CD14-positive monocyte (primary cell): ENCODE measurements at regions not wholly inside any gene's neighbourhood (a gene's known extent, or its start where the extent isn't known, plus 50 kb on each side); places are given as distances from the start of the nearest gene placed in this dataset.

Experiments
- DNase-seq, 3 donors: peaks; one replicate each; pipeline ENCODE4 v3.0.0-alpha.2; 2011 to 2022
- H2AFZ ChIP-seq: 2 replicates; pipeline ENCODE4 v1.6.0; 2012; ENCODE audit warnings: mild to moderate bottlenecking, low read depth, low read length, inconsistent platforms; ENCODE audit not compliant: insufficient read depth, poor library complexity, severe bottlenecking
- H3K27ac ChIP-seq, 2 donors: 1 replicate in 1 of 2; 2 replicates in 1 of 2; pipeline ENCODE4 v1.5.1; 2012 to 2013; ENCODE audit warnings: low read length in 2 of 2, control low read depth in 1 of 2, inconsistent platforms in 1 of 2, low read depth in 1 of 2, mild to moderate bottlenecking in 1 of 2
- H3K27me3 ChIP-seq, 2 donors: one replicate each; pipeline versions ENCODE4 v1.6.0 to v1.6.1; 2011 to 2013; ENCODE audit warnings: low read length in 2 of 2; ENCODE audit not compliant: control insufficient read depth in 2 of 2, insufficient read depth in 2 of 2
- H3K36me3 ChIP-seq, 2 donors: replicated peaks in 1 of 2; 1 replicate in 1 of 2; 2 replicates in 1 of 2; pipeline versions ENCODE4 v1.5.1 to v1.6.1; 2012 to 2013; ENCODE audit warnings: low read length in 2 of 2, control low read depth in 1 of 2, inconsistent platforms in 1 of 2, mild to moderate bottlenecking in 1 of 2; ENCODE audit not compliant: insufficient read depth in 2 of 2, control insufficient read depth in 1 of 2
- H3K4me1 ChIP-seq, 2 donors: 1 replicate in 1 of 2; 2 replicates in 1 of 2; pipeline versions ENCODE4 v1.5.1 to v1.6.1; 2012 to 2013; ENCODE audit warnings: low read length in 2 of 2, control low read depth in 1 of 2, inconsistent platforms in 1 of 2, mild to moderate bottlenecking in 1 of 2, moderate library complexity in 1 of 2; ENCODE audit not compliant: insufficient read depth in 2 of 2, control insufficient read depth in 1 of 2
- H3K4me2 ChIP-seq: replicated peaks from 2 replicates; pipeline ENCODE3; 2012; ENCODE audit warnings: low read length, moderate library complexity, mild to moderate bottlenecking; ENCODE audit not compliant: poor library complexity, severe bottlenecking; ENCODE audit errors: extremely low read depth
- H3K4me3 ChIP-seq, 3 experiments: fragments of 200-600 bp in 1 of 3; sonication (generic) in 1 of 3; replicated peaks in 1 of 3; 1 replicate in 2 of 3; 2 replicates in 1 of 3; pipeline ENCODE4 v1.5.1; 2011 to 2013; ENCODE audit warnings: low read length in 3 of 3, mild to moderate bottlenecking in 3 of 3, control low read depth in 2 of 3, low read depth in 2 of 3, inconsistent platforms in 1 of 3, moderate library complexity in 1 of 3
- H3K79me2 ChIP-seq: 2 replicates; pipeline ENCODE4 v1.6.0; 2012; ENCODE audit warnings: mild to moderate bottlenecking, control low read depth, inconsistent platforms, low read length, moderate library complexity; ENCODE audit not compliant: insufficient read depth
- H3K9ac ChIP-seq: 2 replicates; pipeline ENCODE4 v1.6.0; 2017; ENCODE audit warnings: low read length, mild to moderate bottlenecking; ENCODE audit not compliant: insufficient read depth, poor library complexity, severe bottlenecking
- H3K9me3 ChIP-seq, 2 donors: replicated peaks in 1 of 2; 1 replicate in 1 of 2; 2 replicates in 1 of 2; pipeline versions ENCODE4 v1.5.1 to v1.6.1; 2012 to 2013; ENCODE audit warnings: low read length in 2 of 2, control low read depth in 1 of 2; ENCODE audit not compliant: control insufficient read depth in 1 of 2, insufficient read depth in 1 of 2
- H4K20me1 ChIP-seq: 2 replicates; pipeline ENCODE4 v1.6.0; 2012; ENCODE audit warnings: mild to moderate bottlenecking, low read length, control low read depth, moderate library complexity; ENCODE audit not compliant: insufficient read depth
- H3K27ac Mint-ChIP-seq, 7 donors: one replicate each; pipeline ENCODE4 v1.8.0; 2020; ENCODE audit warnings: mild to moderate bottlenecking in 7 of 7, mixed read lengths in 7 of 7, moderate library complexity in 6 of 7, inconsistent platforms in 2 of 7
- H3K27me3 Mint-ChIP-seq, 3 donors: one replicate each; pipeline ENCODE4 v1.8.0; 2021 to 2022; ENCODE audit warnings: low read depth in 3 of 3, mild to moderate bottlenecking in 3 of 3, mixed read lengths in 3 of 3, moderate library complexity in 3 of 3, inconsistent platforms in 1 of 3
- H3K36me3 Mint-ChIP-seq, 2 donors: one replicate each; pipeline ENCODE4 v1.8.0; 2020; ENCODE audit warnings: mixed read lengths in 2 of 2, inconsistent platforms in 1 of 2, mild to moderate bottlenecking in 1 of 2
- H3K4me1 Mint-ChIP-seq: one replicate; pipeline ENCODE4 v1.8.0; 2020; ENCODE audit warnings: mild to moderate bottlenecking, mixed read lengths
- H3K4me3 Mint-ChIP-seq, 2 donors: one replicate each; pipeline ENCODE4 v1.8.0; 2020; ENCODE audit warnings: mild to moderate bottlenecking in 2 of 2, mixed read lengths in 2 of 2, moderate library complexity in 1 of 2
- H3K9me3 Mint-ChIP-seq, 7 donors: one replicate each; pipeline ENCODE4 v1.8.0; 2020 to 2022; ENCODE audit warnings: mixed read lengths in 7 of 7, mild to moderate bottlenecking in 6 of 7, moderate library complexity in 6 of 7, inconsistent platforms in 2 of 7
- CTCF ChIP-seq: fragments of 200-600 bp; IDR thresholded peaks from one replicate; pipeline ENCODE4 v1.8.0; 2022; ENCODE audit warnings: antibody characterized with exemption, mild to moderate bottlenecking
- WGBS: methylation state at CpG from one replicate; pipeline ENCODE4 v1.1.5; 2013; ENCODE audit warnings: missing lambda C conversion rate; ENCODE audit not compliant: insufficient coverage; 5-methylcytosine and 5-hydroxymethylcytosine counted together
- intact Hi-C, 2 donors: fragments of 100-400 bp; cut with micrococcal nuclease; formaldehyde crosslinking; loops; one replicate each; pipeline versions ENCODE4 v1.15.0 to v1.15.1; 2023

DNA sequence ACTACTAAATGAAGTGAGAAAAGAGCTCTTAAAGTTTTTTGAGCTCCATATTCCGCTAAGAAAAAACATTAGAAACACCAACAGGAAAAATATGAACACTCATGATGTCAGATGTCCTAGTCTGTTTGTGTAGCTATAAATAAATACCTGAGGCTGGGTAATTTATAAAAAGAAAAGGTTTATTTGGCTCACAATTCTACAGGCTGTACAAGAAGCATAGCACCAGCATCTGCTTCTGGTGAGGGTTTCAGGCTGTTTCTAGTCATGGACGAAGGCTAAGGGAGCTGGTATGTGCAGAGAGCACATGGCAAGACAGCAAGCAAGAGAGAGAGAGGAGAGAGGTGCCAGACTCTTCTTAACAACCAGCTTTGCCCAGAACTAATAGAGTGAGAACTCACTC, 186.2 kb downstream of the PLK2 start:
- H3K27me3 ChIP-seq: no peaks in the 10 kb centered on the region
- peaks cover 0 to 10% (median 6%) of the 10 kb centered on the region in 7 donors for H3K9me3 Mint-ChIP-seq
- no peaks in the 10 kb centered on the region for H3K4me1 ChIP-seq
- peaks cover 3 to 12% (median 7%) of the 10 kb centered on the region in 3 donors for H3K27me3 Mint-ChIP-seq
- intact Hi-C loops: no loop called here
- H3K27ac ChIP-seq: no peak overlapping the region
- TF ChIP-seq CTCF: no peak
- no peaks in the 10 kb centered on the region for H3K4me1 Mint-ChIP-seq
- H3K36me3 ChIP-seq: no peaks in the 10 kb centered on the region
- DNase-seq: no peak
- no peak overlapping the region for H3K9ac ChIP-seq
- peak overlapping the region in 1 of 2 donors; percentile 36 for H3K4me3 Mint-ChIP-seq
- no peak overlapping the region for H3K27ac Mint-ChIP-seq
- H3K36me3 Mint-ChIP-seq: no peaks in the 10 kb centered on the region
- no peak overlapping the region for H3K4me2 ChIP-seq
- H2AFZ ChIP-seq: no peak overlapping the region
- H3K9me3 ChIP-seq: peaks cover 0 to 4% of the 10 kb centered on the region in 2 donors
- no peak overlapping the region for H3K4me3 ChIP-seq
- WGBS: no CpG with 5 or more reads among the region's 2 CpGs
- H3K79me2 ChIP-seq: no peaks in the 10 kb centered on the region
- H4K20me1 ChIP-seq: no peaks in the 10 kb centered on the region

DNA sequence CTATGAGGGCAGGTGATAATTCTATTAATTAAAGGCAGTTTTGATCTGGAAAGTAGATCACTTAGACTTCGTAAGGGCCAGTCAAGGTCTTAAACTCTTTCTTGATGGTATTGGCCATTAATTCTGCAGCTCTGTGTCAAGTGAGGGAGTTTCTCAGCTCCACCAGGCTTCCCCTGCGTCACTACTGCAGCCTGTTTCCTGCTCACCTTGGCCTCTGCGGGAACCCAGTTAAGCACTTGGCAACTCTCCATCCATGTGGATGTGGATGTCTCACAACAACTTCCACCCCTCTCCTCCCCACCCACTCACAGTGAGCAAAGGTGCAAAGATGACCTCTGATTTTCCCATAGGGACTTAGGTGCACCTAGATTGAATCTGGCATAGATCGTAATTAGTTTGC, 191.6 kb downstream of the PLK2 start:
- H3K9me3 Mint-ChIP-seq: peaks cover 0 to 10% (median 6%) of the 10 kb centered on the region in 7 donors
- no peak for TF ChIP-seq CTCF
- no peak for DNase-seq
- WGBS: 0% methylated on average over 1 of the region's 4 CpGs
- Histone ChIP-seq H3K4me1 (no peaks in the 10 kb centered on the region), H4K20me1 (no peaks in the 10 kb centered on the region), H3K9ac (no peak overlapping the region), H3K27ac (no peak overlapping the region), H3K4me2 (no peak overlapping the region), H3K9me3 (no peaks in the 10 kb centered on the region), H3K36me3 (no peaks in the 10 kb centered on the region), H3K79me2 (no peaks in the 10 kb centered on the region), H2AFZ (no peak overlapping the region), H3K4me3 (no peak overlapping the region), H3K27me3 (no peaks in the 10 kb centered on the region)
- intact Hi-C loops: no loop called here
- no peaks in the 10 kb centered on the region for H3K36me3 Mint-ChIP-seq
- H3K4me3 Mint-ChIP-seq: no peak overlapping the region
- peak overlapping the region in 1 of 7 donors; percentile 87 for H3K27ac Mint-ChIP-seq
- H3K4me1 Mint-ChIP-seq: no peaks in the 10 kb centered on the region
- H3K27me3 Mint-ChIP-seq: peaks cover 3 to 8% (median 8%) of the 10 kb centered on the region in 3 donors
